ENCODE measurements at regions not wholly inside any gene's neighbourhood (a gene's known extent, or its start where the extent isn't known, plus 50 kb on each side); places are given as distances from the start of the nearest gene placed in this dataset.

DNA sequence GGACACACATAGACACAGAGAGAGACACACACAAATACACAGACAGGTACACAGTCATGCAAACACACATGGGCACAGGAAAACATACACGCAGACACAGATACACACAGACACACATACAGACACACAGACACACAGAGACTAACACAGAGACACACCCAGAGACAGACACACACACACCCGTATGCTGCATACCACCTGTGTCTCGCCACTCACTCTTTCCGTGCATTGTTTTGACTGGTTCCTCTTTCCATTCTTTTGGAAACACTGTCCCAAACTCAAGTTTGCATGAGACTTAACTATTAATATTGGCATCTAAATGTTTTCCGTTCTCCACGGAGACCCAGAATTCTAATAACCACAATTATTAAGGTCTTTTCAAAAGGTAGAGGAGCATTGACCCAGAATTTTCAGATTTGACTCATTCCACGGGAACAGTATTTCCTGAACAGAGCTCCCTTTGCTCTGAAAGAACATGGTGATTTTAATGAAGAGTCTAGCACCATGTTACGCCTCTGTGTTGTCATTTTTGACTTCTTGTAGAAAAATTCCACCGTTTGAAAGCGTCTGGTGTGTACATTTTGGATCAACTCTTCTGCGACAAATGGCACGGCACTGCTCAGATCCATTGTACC lies 141.2 kb upstream of the RNF32 start:
- DNase-seq (ENCODE audit: low spot score): no peak

DNA sequence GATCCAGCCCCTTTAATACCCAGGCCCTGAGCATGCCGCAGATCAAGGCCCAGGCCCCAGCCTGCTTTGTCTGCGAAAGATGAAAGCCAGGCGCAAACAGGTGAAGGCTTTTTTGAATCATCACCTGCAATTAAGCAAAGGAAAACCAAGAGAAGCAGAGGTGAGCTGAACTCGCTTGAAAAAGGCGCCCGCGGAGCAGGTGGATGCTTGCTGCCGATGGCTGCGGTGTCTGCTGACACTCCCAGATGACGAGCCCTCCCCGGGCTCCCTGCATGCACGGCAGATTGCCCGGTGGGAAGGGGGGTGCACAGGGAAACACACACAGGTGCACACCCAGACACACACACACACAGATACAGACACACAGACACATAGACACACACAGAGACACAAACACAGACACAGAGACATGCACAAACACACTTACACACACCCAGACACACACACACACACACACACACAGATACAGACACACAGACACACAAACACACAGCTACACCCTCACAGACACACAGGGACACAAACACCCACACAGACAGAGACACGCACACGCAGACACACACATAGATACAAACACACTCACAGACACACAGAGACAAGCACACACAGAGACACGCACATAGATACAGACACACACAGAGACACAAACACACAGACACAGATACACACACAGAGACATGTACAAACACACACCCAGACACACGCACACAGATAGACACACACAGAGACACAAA lies 142.6 kb upstream of the RNF32 start:
- Histone ChIP-seq H3K27me3 (ENCODE audit: insufficient read depth, poor library complexity, severe bottlenecking) (no peaks in the 10 kb centered on the region), H3K9me3 (ENCODE audit: severe bottlenecking) (no peaks in the 10 kb centered on the region), H3K27ac (ENCODE audit: poor library complexity, severe bottlenecking) (no peak overlapping the region), H3K36me3 (ENCODE audit: low read depth) (no peaks in the 10 kb centered on the region), H3K4me3 (ENCODE audit: severe bottlenecking) (no peak overlapping the region), H3K4me1 (ENCODE audit: insufficient read depth, poor library complexity, severe bottlenecking) (peaks cover 4% of the 10 kb centered on the region)
- no peak for ATAC-seq (ENCODE audit: low read depth)
- no peak for DNase-seq (ENCODE audit: low spot score)
- TF ChIP-seq CTCF (IDR thresholded peaks at IDR 0.05; ENCODE audit: poor library complexity, severe bottlenecking): no peak

More for the DNA sequence above, 141.2 kb upstream of the RNF32 start:
- Histone ChIP-seq H3K27ac (ENCODE audit: poor library complexity, severe bottlenecking) (no peak overlapping the region), H3K4me3 (ENCODE audit: severe bottlenecking) (no peak overlapping the region), H3K4me1 (ENCODE audit: insufficient read depth, poor library complexity, severe bottlenecking) (no peaks in the 10 kb centered on the region), H3K36me3 (ENCODE audit: low read depth) (no peaks in the 10 kb centered on the region), H3K9me3 (ENCODE audit: severe bottlenecking) (no peaks in the 10 kb centered on the region), H3K27me3 (ENCODE audit: insufficient read depth, poor library complexity, severe bottlenecking) (no peaks in the 10 kb centered on the region)
- no peak for ATAC-seq (ENCODE audit: low read depth)
- no peak for TF ChIP-seq CTCF (IDR thresholded peaks at IDR 0.05; ENCODE audit: poor library complexity, severe bottlenecking)

DNA sequence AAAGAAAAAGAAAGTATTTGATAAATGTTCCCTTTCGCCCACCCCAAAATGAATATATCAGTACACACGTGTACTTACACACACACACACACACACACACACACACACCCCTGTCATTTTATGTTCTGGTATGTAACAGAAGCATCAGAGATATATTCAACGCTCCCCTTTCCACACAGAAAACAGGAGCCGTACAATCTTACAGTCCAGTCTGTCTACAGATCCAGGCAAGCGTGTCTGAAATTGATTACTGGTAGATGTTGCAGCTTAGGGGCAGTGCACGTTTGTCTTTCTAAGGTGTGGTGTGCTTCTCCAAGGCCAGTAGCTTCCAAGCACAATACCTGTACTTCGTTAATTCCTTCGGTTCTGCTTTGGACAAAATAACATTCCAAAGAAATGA lies 143.7 kb upstream of the RNF32 start:
- DNase-seq (ENCODE audit: low spot score): no peak
- ATAC-seq (ENCODE audit: low read depth): no peak
- H3K27ac ChIP-seq (ENCODE audit: poor library complexity, severe bottlenecking): no peak overlapping the region
- no peaks in the 10 kb centered on the region for H3K27me3 ChIP-seq (ENCODE audit: insufficient read depth, poor library complexity, severe bottlenecking)
- peaks cover 4% of the 10 kb centered on the region for H3K4me1 ChIP-seq (ENCODE audit: insufficient read depth, poor library complexity, severe bottlenecking)
- no peaks in the 10 kb centered on the region for H3K36me3 ChIP-seq (ENCODE audit: low read depth)
- no peak for TF ChIP-seq CTCF (IDR thresholded peaks at IDR 0.05; ENCODE audit: poor library complexity, severe bottlenecking)
- no peak overlapping the region for H3K4me3 ChIP-seq (ENCODE audit: severe bottlenecking)
- no peaks in the 10 kb centered on the region for H3K9me3 ChIP-seq (ENCODE audit: severe bottlenecking)

GRCh38 chr7:156496363-156496769 lies 144.2 kb upstream of the RNF32 start:
- no peak for DNase-seq (ENCODE audit: low spot score)
- Histone ChIP-seq H3K9me3 (ENCODE audit: severe bottlenecking) (no peaks in the 10 kb centered on the region), H3K27ac (ENCODE audit: poor library complexity, severe bottlenecking) (no peak overlapping the region), H3K4me1 (ENCODE audit: insufficient read depth, poor library complexity, severe bottlenecking) (peaks cover 4% of the 10 kb centered on the region), H3K36me3 (ENCODE audit: low read depth) (no peaks in the 10 kb centered on the region), H3K4me3 (ENCODE audit: severe bottlenecking) (no peak overlapping the region), H3K27me3 (ENCODE audit: insufficient read depth, poor library complexity, severe bottlenecking) (no peaks in the 10 kb centered on the region)
- peak; percentile 40; the same call in 2 of the 3 replicates for ATAC-seq (ENCODE audit: low read depth)
- TF ChIP-seq CTCF (IDR thresholded peaks at IDR 0.05; ENCODE audit: poor library complexity, severe bottlenecking): no peak

DNA sequence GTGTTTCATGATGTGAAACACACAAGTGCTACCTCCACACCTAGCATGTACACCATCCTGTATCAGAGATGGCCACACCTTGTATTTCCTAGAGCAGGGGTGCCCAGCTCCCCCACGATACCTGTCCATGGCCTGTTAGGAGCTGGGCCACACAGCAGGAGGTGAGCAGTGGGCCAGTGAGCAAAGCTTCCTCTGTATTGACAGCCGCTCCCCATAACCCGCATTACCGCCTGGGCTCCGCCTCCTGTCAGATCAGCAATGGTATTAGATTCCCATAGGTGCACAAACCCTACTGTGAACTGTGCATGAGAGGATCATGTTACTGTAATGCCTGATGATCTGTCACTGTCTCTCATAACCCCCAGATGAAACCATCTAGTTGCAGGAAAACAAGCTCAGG lies 145.6 kb upstream of the RNF32 start:
- Histone ChIP-seq H3K36me3 (ENCODE audit: low read depth) (no peaks in the 10 kb centered on the region), H3K27ac (ENCODE audit: poor library complexity, severe bottlenecking) (no peak overlapping the region), H3K9me3 (ENCODE audit: severe bottlenecking) (no peaks in the 10 kb centered on the region), H3K27me3 (ENCODE audit: insufficient read depth, poor library complexity, severe bottlenecking) (no peaks in the 10 kb centered on the region), H3K4me3 (ENCODE audit: severe bottlenecking) (no peak overlapping the region), H3K4me1 (ENCODE audit: insufficient read depth, poor library complexity, severe bottlenecking) (peaks cover 4% of the 10 kb centered on the region)
- ATAC-seq (ENCODE audit: low read depth): no peak
- no peak for DNase-seq (ENCODE audit: low spot score)
- TF ChIP-seq CTCF (IDR thresholded peaks at IDR 0.05; ENCODE audit: poor library complexity, severe bottlenecking): no peak

Data from RWPE2 (cell line).